Adrenal gland (tissue), 9 donors: ENCODE measurements at regions not wholly inside any gene's neighbourhood (a gene's known extent, or its start where the extent isn't known, plus 50 kb on each side); places are given as distances from the start of the nearest gene placed in this dataset.

Experiments used
- DNase-seq, 7 donors: peaks; one replicate each; pipeline ENCODE4 v3.0.0-alpha.2; 2019 to 2020
- H3K27ac ChIP-seq, 5 donors: fragments of 200-600 bp; sonication (generic) in 4 of 5; 1 replicate in 3 of 5; 2 replicates in 2 of 5; pipeline versions ENCODE4 v1.5.1 to v1.8.0; 2016 to 2020; ENCODE audit warnings: mild to moderate bottlenecking in 1 of 5
- H3K27me3 ChIP-seq: fragments of 200-600 bp; 2 replicates; pipeline ENCODE4 v1.8.0; 2021
- H3K36me3 ChIP-seq, 2 donors: fragments of 200-600 bp; replicated peaks in 1 of 2; 1 replicate in 1 of 2; 2 replicates in 1 of 2; pipeline versions ENCODE4 v1.5.1 to v1.8.0; 2018 to 2022
- H3K4me1 ChIP-seq, 2 donors: fragments of 200-600 bp; replicated peaks in 1 of 2; 1 replicate in 1 of 2; 2 replicates in 1 of 2; pipeline versions ENCODE4 v1.5.1 to v1.8.0; 2018 to 2021
- H3K4me3 ChIP-seq, 4 donors: fragments of 200-600 bp; sonication (generic) in 3 of 4; one replicate each; pipeline ENCODE4 v1.5.1; 2016 to 2018
- H3K9me3 ChIP-seq, 3 donors: fragments of 200-600 bp; sonication (generic) in 1 of 3; replicated peaks in 1 of 3; 1 replicate in 2 of 3; 2 replicates in 1 of 3; pipeline versions ENCODE4 v1.5.1 to v1.8.0; 2016 to 2021
- CTCF ChIP-seq, 6 experiments: fragments of 450-650 bp in 4 of 6; fragments of 200-600 bp in 2 of 6; sonication (generic) in 1 of 6; IDR thresholded peaks; 1 replicate in 5 of 6; 2 replicates in 1 of 6; pipeline versions ENCODE4 v1.5.1 to v1.8.0; 2016 to 2021; ENCODE audit warnings: antibody characterized with exemption in 6 of 6, mild to moderate bottlenecking in 2 of 6, moderate library complexity in 1 of 6
- POLR2A ChIP-seq, 2 donors: fragments of 450-650 bp; IDR thresholded peaks; one replicate each; pipeline ENCODE4 v1.6.1; 2017; ENCODE audit warnings: antibody characterized with exemption in 2 of 2, mild to moderate bottlenecking in 2 of 2, moderate library complexity in 1 of 2
- WGBS, 4 donors: extraction: QIAGEN DNeasy Blood & Tissue Kit in 2 of 4; methylation state at CpG; one replicate each; pipeline versions ENCODE4 v1.1.5 to v1.1.7; 2013 to 2017; 5-methylcytosine and 5-hydroxymethylcytosine counted together
- intact Hi-C, 2 donors: fragments of 100-400 bp; cut with DNase I; formaldehyde crosslinking; loops; one replicate each; pipeline versions ENCODE4 v1.14.1 to v1.15.0; 2022 to 2023
- donor health status: healthy with polysubstance abuse.
- donor health status: Bipolar disorder and iron deficiency.
- donor health status: DM: yes; HTN: yes; CAD: no.
- donor health status: DM: no; HTN: no; CAD: no.
- donor health status: DM: no; HTN: no; CAD: no.

GRCh38 chr2:38487852-38488251, 110.8 kb upstream of the ATL2 start:
- H3K27ac ChIP-seq = peak overlapping the region in 1 of 5 donors; percentile 23
- 56 to 67% (median 62%) methylated on average over 9 to 10 of the region's 10 CpGs for WGBS, 4 donors
- no peaks in the 10 kb centered on the region for H3K36me3 ChIP-seq
- no peak overlapping the region for H3K4me3 ChIP-seq
- peaks cover 0 to 14% of the 10 kb centered on the region in 2 donors for H3K4me1 ChIP-seq
- no peaks in the 10 kb centered on the region for H3K9me3 ChIP-seq
- TF ChIP-seq POLR2A (IDR thresholded peaks at IDR 0.05) = no peak
- TF ChIP-seq CTCF (IDR thresholded peaks at IDR 0.05) = no peak
- intact Hi-C loops = no loop called here
- DNase-seq = peak in 4 of 7 donors; percentile 33 to 54 (median 34)
- H3K27me3 ChIP-seq = no peaks in the 10 kb centered on the region

GRCh38 chr2:38486213-38487026, 109.3 kb upstream of the ATL2 start:
- DNase-seq = peak in 1 of 7 donors; percentile 29
- intact Hi-C loops = no loop called here
- no peaks in the 10 kb centered on the region for H3K9me3 ChIP-seq
- peaks cover 0 to 14% of the 10 kb centered on the region in 2 donors for H3K4me1 ChIP-seq
- H3K4me3 ChIP-seq = no peak overlapping the region
- H3K27ac ChIP-seq = no peak overlapping the region
- TF ChIP-seq CTCF (IDR thresholded peaks at IDR 0.05) (no peak), POLR2A (IDR thresholded peaks at IDR 0.05) (no peak)
- H3K27me3 ChIP-seq = no peaks in the 10 kb centered on the region
- no peaks in the 10 kb centered on the region for H3K36me3 ChIP-seq
- WGBS, 4 donors = 45 to 59% (median 57%) methylated on average over 10 to 11 of the region's 11 CpGs

- TF ChIP-seq CTCF (IDR thresholded peaks at IDR 0.05) = peak in 3 of 6 experiments; percentile 10 to 24 (median 14)
- TF ChIP-seq POLR2A (IDR thresholded peaks at IDR 0.05) = no peak
- intact Hi-C loops = no loop called here
- 80 to 89% (median 81%) methylated on average over 3 of the region's 3 CpGs for whole genome bisulfite sequencing, 4 donors
These were observed 108.7 kb upstream of the ATL2 start for GRCh38 chr2:38485734-38486133.

GRCh38 chr2:38484957-38485356, 107.9 kb upstream of the ATL2 start:
- WGBS, 4 donors = 79 to 91% (median 86%) methylated on average over 5 of the region's 5 CpGs
- Histone ChIP-seq H3K27ac (no peak overlapping the region), H3K36me3 (no peaks in the 10 kb centered on the region), H3K9me3 (peaks cover 0 to 7% (median 0%) of the 10 kb centered on the region in 3 donors), H3K27me3 (no peaks in the 10 kb centered on the region), H3K4me3 (no peak overlapping the region), H3K4me1 (peaks cover 0 to 14% of the 10 kb centered on the region in 2 donors)
- TF ChIP-seq POLR2A (IDR thresholded peaks at IDR 0.05) = no peak
- TF ChIP-seq CTCF (IDR thresholded peaks at IDR 0.05) = no peak
- no peak for DNase-seq
- intact Hi-C loops = no loop called here

More at GRCh38 chr2:38485734-38486133, 108.7 kb upstream of the ATL2 start:
- Histone ChIP-seq H3K9me3 (peaks cover 0 to 2% (median 0%) of the 10 kb centered on the region in 3 donors), H3K36me3 (no peaks in the 10 kb centered on the region), H3K27me3 (no peaks in the 10 kb centered on the region), H3K4me3 (no peak overlapping the region), H3K4me1 (peaks cover 0 to 14% of the 10 kb centered on the region in 2 donors), H3K27ac (no peak overlapping the region)
- DNase-seq = no peak
